ENCODE measurements at regions not wholly inside any gene's neighbourhood (a gene's known extent, or its start where the extent isn't known, plus 50 kb on each side); places are given as distances from the start of the nearest gene placed in this dataset.
A peak's percentile ranks its signal among the peaks of the same experiment; 100 is the strongest.

- no peaks in the 10 kb centered on the region for H3K9me3 ChIP-seq (ENCODE audit: control insufficient read depth in 4 of 4, low read length in 3 of 4)
- no peak overlapping the region for H3K9ac ChIP-seq (ENCODE audit: low read depth in 1 of 2, low read length in 2 of 2)
- H3K4me1 ChIP-seq (ENCODE audit: control insufficient read depth in 4 of 4, insufficient read depth in 4 of 4, low read length in 3 of 4), result peaks cover 0 to 9% (median 3%) of the 10 kb centered on the region in 4 donors
- H3K36me3 ChIP-seq (ENCODE audit: control insufficient read depth in 4 of 4, insufficient read depth in 3 of 4, low read depth in 1 of 4, low read length in 3 of 4), result no peaks in the 10 kb centered on the region
- TF ChIP-seq NR2F2 (IDR thresholded peaks at IDR 0.05) (peak; percentile 17), RXRA (IDR thresholded peaks at IDR 0.05) (no peak), MAX (IDR thresholded peaks at IDR 0.05) (no peak)
- H3K27ac ChIP-seq (ENCODE audit: low read depth in 1 of 2, low read length in 2 of 2), result no peak overlapping the region
- H3K4me3 ChIP-seq (ENCODE audit: low read depth in 1 of 3, low read length in 3 of 3), result no peak overlapping the region
- DNase-seq (ENCODE audit: low spot score), result no peak
- no peaks in the 10 kb centered on the region for H3K27me3 ChIP-seq (ENCODE audit: control insufficient read depth in 4 of 4, insufficient read depth in 4 of 4, low read length in 3 of 4)
Measured at GRCh38 chr9:73093016-73093739, 58.5 kb upstream of the ANXA1 start.

- Histone ChIP-seq H3K9me3 (ENCODE audit: control insufficient read depth in 4 of 4, low read length in 3 of 4) (no peaks in the 10 kb centered on the region), H3K4me3 (ENCODE audit: low read depth in 1 of 3, low read length in 3 of 3) (no peak overlapping the region), H3K36me3 (ENCODE audit: control insufficient read depth in 4 of 4, insufficient read depth in 3 of 4, low read depth in 1 of 4, low read length in 3 of 4) (no peaks in the 10 kb centered on the region), H3K27me3 (ENCODE audit: control insufficient read depth in 4 of 4, insufficient read depth in 4 of 4, low read length in 3 of 4) (no peaks in the 10 kb centered on the region), H3K4me1 (ENCODE audit: control insufficient read depth in 4 of 4, insufficient read depth in 4 of 4, low read length in 3 of 4) (peaks cover 0 to 9% (median 3%) of the 10 kb centered on the region in 4 donors), H3K27ac (ENCODE audit: low read depth in 1 of 2, low read length in 2 of 2) (no peak overlapping the region), H3K9ac (ENCODE audit: low read depth in 1 of 2, low read length in 2 of 2) (no peak overlapping the region)
- WGBS, result 40% methylated on average over 2 of the region's 2 CpGs
- TF ChIP-seq, protein P1, sequence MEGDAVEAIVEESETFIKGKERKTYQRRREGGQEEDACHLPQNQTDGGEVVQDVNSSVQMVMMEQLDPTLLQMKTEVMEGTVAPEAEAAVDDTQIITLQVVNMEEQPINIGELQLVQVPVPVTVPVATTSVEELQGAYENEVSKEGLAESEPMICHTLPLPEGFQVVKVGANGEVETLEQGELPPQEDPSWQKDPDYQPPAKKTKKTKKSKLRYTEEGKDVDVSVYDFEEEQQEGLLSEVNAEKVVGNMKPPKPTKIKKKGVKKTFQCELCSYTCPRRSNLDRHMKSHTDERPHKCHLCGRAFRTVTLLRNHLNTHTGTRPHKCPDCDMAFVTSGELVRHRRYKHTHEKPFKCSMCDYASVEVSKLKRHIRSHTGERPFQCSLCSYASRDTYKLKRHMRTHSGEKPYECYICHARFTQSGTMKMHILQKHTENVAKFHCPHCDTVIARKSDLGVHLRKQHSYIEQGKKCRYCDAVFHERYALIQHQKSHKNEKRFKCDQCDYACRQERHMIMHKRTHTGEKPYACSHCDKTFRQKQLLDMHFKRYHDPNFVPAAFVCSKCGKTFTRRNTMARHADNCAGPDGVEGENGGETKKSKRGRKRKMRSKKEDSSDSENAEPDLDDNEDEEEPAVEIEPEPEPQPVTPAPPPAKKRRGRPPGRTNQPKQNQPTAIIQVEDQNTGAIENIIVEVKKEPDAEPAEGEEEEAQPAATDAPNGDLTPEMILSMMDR (IDR thresholded peaks at IDR 0.05; ENCODE audit: low read depth, low read length, missing input control), result no peak
- TF ChIP-seq MAX (IDR thresholded peaks at IDR 0.05), result peak; percentile 19
- TF ChIP-seq YY1 (IDR thresholded peaks at IDR 0.05), result peak; percentile 94
- TF ChIP-seq HNF4A (conservative IDR thresholded peaks at IDR 0.05), result peak; percentile 50 to 90
- peak in 1 of 2 donors; percentile 75 for TF ChIP-seq RXRA (IDR thresholded peaks at IDR 0.05)
- peak in 1 of 2 donors; percentile 57 for TF ChIP-seq JUND (IDR thresholded peaks at IDR 0.05)
- peak in 1 of 2 donors; percentile 15 for TF ChIP-seq GABPA (IDR thresholded peaks at IDR 0.05 in 1 of 2, conservative IDR thresholded peaks at IDR 0.05 in 1 of 2)
- no peak for TF ChIP-seq HNF4G (IDR thresholded peaks at IDR 0.05)
- TF ChIP-seq TAF1 (conservative IDR thresholded peaks at IDR 0.05), result no peak
- TF ChIP-seq, protein P2, sequence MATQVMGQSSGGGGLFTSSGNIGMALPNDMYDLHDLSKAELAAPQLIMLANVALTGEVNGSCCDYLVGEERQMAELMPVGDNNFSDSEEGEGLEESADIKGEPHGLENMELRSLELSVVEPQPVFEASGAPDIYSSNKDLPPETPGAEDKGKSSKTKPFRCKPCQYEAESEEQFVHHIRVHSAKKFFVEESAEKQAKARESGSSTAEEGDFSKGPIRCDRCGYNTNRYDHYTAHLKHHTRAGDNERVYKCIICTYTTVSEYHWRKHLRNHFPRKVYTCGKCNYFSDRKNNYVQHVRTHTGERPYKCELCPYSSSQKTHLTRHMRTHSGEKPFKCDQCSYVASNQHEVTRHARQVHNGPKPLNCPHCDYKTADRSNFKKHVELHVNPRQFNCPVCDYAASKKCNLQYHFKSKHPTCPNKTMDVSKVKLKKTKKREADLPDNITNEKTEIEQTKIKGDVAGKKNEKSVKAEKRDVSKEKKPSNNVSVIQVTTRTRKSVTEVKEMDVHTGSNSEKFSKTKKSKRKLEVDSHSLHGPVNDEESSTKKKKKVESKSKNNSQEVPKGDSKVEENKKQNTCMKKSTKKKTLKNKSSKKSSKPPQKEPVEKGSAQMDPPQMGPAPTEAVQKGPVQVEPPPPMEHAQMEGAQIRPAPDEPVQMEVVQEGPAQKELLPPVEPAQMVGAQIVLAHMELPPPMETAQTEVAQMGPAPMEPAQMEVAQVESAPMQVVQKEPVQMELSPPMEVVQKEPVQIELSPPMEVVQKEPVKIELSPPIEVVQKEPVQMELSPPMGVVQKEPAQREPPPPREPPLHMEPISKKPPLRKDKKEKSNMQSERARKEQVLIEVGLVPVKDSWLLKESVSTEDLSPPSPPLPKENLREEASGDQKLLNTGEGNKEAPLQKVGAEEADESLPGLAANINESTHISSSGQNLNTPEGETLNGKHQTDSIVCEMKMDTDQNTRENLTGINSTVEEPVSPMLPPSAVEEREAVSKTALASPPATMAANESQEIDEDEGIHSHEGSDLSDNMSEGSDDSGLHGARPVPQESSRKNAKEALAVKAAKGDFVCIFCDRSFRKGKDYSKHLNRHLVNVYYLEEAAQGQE (IDR thresholded peaks at IDR 0.05), result peak; percentile 21
- no peak for TF ChIP-seq EGR1 (IDR thresholded peaks at IDR 0.05; ENCODE audit: low read depth in 2 of 2)
- TF ChIP-seq RAD21 (IDR thresholded peaks at IDR 0.05), result peak in 1 of 2 donors; percentile 15
- peak; percentile 36 for TF ChIP-seq ZBTB33 (IDR thresholded peaks at IDR 0.05)
- no peak for TF ChIP-seq SP1 (IDR thresholded peaks at IDR 0.05)
- TF ChIP-seq FOXA2 (IDR thresholded peaks at IDR 0.05), result no peak
- TF ChIP-seq, protein P3, sequence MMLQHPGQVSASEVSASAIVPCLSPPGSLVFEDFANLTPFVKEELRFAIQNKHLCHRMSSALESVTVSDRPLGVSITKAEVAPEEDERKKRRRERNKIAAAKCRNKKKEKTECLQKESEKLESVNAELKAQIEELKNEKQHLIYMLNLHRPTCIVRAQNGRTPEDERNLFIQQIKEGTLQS (IDR thresholded peaks at IDR 0.05), result no peak
- no peak for TF ChIP-seq NR2F2 (IDR thresholded peaks at IDR 0.05)
- TF ChIP-seq FOXA1 (IDR thresholded peaks at IDR 0.05), result no peak
- no peak for DNase-seq (ENCODE audit: low spot score)
Measured at GRCh38 chr9:73091909-73092308, 59.8 kb upstream of the ANXA1 start.

Data from liver (tissue), 8 donors.